GM12892 (cell line): ENCODE measurements at regions not wholly inside any gene's neighbourhood (a gene's known extent, or its start where the extent isn't known, plus 50 kb on each side); places are given as distances from the start of the nearest gene placed in this dataset.

Source experiments
- POLR2A ChIP-seq: IDR thresholded peaks from 2 replicates; pipeline ENCODE4 v1.6.1; 2011; ENCODE audit warnings: low read depth, low read length, control low read depth
- TAF1 ChIP-seq: IDR thresholded peaks from 2 replicates; pipeline ENCODE4 v1.6.1; 2011; ENCODE audit warnings: low read depth, mild to moderate bottlenecking, control low read depth, low read length, borderline replicate concordance

GRCh38 chr9:78507037-78507436, 210.1 kb downstream of the PSAT1 start:
- TF ChIP-seq POLR2A = no peak
- TF ChIP-seq TAF1 = no peak
